ENCODE measurements at regions not wholly inside any gene's neighbourhood (a gene's known extent, or its start where the extent isn't known, plus 50 kb on each side); places are given as distances from the start of the nearest gene placed in this dataset.

DNA sequence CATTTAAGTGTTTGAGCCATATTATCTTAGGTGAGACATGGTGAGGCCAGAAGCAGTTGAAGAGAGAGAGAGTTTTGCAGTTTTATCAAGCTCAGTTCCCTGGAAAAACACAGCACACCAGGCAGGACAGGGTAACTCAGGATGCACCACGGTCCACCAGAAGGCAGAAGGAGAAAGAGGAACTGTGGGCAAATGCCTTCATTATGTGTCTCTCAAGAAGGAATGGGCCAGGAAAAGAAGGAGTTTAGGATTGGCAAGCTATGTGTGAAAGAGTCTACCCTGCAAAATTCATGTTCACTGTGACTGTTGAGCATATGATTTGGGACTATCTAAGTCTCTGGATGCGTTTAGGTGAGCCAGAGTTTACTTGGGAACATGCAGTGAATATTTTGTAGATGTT is 934.5 kb upstream of the MIR17HG start:
- Histone ChIP-seq H3K4me2 (ENCODE audit: low read length) (no peak overlapping the region), H3K79me2 (ENCODE audit: insufficient read depth, low read length) (no peaks in the 10 kb centered on the region), H3K4me3 (replicated peaks in 1 of 2; ENCODE audit: low read depth in 1 of 2, low read length in 2 of 2) (no peak overlapping the region), H3K9ac (ENCODE audit: low read length) (no peak overlapping the region), H4K20me1 (ENCODE audit: insufficient read depth) (no peaks in the 10 kb centered on the region), H3K36me3 (ENCODE audit: control insufficient read depth in 1 of 2, insufficient read depth in 2 of 2, low read length in 2 of 2) (no peaks in the 10 kb centered on the region), H3K9me2 (ENCODE audit: insufficient read depth) (no peaks in the 10 kb centered on the region), H2AFZ (ENCODE audit: low read depth, low read length, poor library complexity, severe bottlenecking) (no peak overlapping the region), H3K27ac (ENCODE audit: low read depth, low read length) (no peak overlapping the region), H3K9me3 (ENCODE audit: control insufficient read depth in 1 of 2, insufficient read depth in 1 of 2, low read depth in 1 of 2, low read length in 2 of 2) (no peaks in the 10 kb centered on the region), H3K27me3 (ENCODE audit: insufficient read depth, low read length) (no peaks in the 10 kb centered on the region), H3K4me1 (ENCODE audit: control insufficient read depth in 1 of 2, insufficient read depth in 2 of 2, low read length in 2 of 2) (peaks cover 15 to 27% of the 10 kb centered on the region in 2 experiments; a peak in 3 of 4 replicates)
- TF ChIP-seq CBX3 (IDR thresholded peaks at IDR 0.05; ENCODE audit: low read depth) (no peak), ZNF274 (IDR thresholded peaks at IDR 0.05; ENCODE audit: low read depth, low read length) (no peak), CTCF (IDR thresholded peaks at IDR 0.05 in 2 of 3, conservative IDR thresholded peaks at IDR 0.05 in 1 of 3; ENCODE audit: borderline replicate concordance in 1 of 3, insufficient read depth in 1 of 3, low read depth in 2 of 3, low read length in 2 of 3) (no peak), CEBPB (IDR thresholded peaks at IDR 0.05; ENCODE audit: low read depth) (no peak)
- BruUV-seq (replicated peaks): no TSS peak
- intact Hi-C loops (cut with micrococcal nuclease): no loop called here
- CTCF ChIA-PET: no interaction called here
- RAD21 ChIA-PET (ENCODE audit: low non-redundant PET in 1 of 2, low total read pairs in 2 of 2, uncharacterized antibody in 2 of 2, unreplicated experiment in 2 of 2): no interaction called here
- DNase-seq (ENCODE audit: low read depth, low spot score): no peak
- POLR2A ChIA-PET: no interaction called here
- no peak for ATAC-seq

DNA sequence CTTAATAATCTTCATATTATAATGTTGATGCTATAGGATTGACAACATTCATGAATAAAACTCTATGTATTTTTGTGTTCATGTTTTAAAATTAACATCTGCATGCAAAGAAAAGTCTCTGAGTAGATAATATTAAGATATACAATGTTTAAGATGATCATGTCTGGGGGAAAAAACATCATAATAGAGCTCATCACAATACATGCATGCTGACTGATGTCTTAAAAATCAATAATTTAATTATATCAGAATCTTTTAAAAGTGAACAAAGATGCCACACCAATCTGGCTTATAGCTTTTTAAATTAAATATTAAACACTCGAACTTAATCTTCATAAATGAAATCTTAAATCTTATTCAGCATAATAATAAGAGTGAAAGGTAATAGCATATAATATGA is 933.9 kb upstream of the MIR17HG start:
- Histone ChIP-seq H3K9ac (ENCODE audit: low read length) (no peak overlapping the region), H3K79me2 (ENCODE audit: insufficient read depth, low read length) (no peaks in the 10 kb centered on the region), H3K9me2 (ENCODE audit: insufficient read depth) (no peaks in the 10 kb centered on the region), H3K4me3 (replicated peaks in 1 of 2; ENCODE audit: low read depth in 1 of 2, low read length in 2 of 2) (no peak overlapping the region), H3K4me1 (ENCODE audit: control insufficient read depth in 1 of 2, insufficient read depth in 2 of 2, low read length in 2 of 2) (peaks cover 15 to 27% of the 10 kb centered on the region in 2 experiments; a peak in 3 of 4 replicates), H3K9me3 (ENCODE audit: control insufficient read depth in 1 of 2, insufficient read depth in 1 of 2, low read depth in 1 of 2, low read length in 2 of 2) (no peaks in the 10 kb centered on the region), H4K20me1 (ENCODE audit: insufficient read depth) (no peaks in the 10 kb centered on the region), H2AFZ (ENCODE audit: low read depth, low read length, poor library complexity, severe bottlenecking) (no peak overlapping the region), H3K27me3 (ENCODE audit: insufficient read depth, low read length) (no peaks in the 10 kb centered on the region), H3K27ac (ENCODE audit: low read depth, low read length) (no peak overlapping the region), H3K36me3 (ENCODE audit: control insufficient read depth in 1 of 2, insufficient read depth in 2 of 2, low read length in 2 of 2) (no peaks in the 10 kb centered on the region), H3K4me2 (ENCODE audit: low read length) (no peak overlapping the region)
- no peak for ATAC-seq
- CTCF ChIA-PET: no interaction called here
- no peak for DNase-seq (ENCODE audit: low read depth, low spot score)
- POLR2A ChIA-PET: no interaction called here
- intact Hi-C loops (cut with micrococcal nuclease): no loop called here
- RAD21 ChIA-PET (ENCODE audit: low non-redundant PET in 1 of 2, low total read pairs in 2 of 2, uncharacterized antibody in 2 of 2, unreplicated experiment in 2 of 2): no interaction called here
- BruUV-seq (replicated peaks): no TSS peak
- TF ChIP-seq REST (IDR thresholded peaks at IDR 0.05; ENCODE audit: low read depth) (no peak), MAX (IDR thresholded peaks at IDR 0.05) (no peak), CBX3 (IDR thresholded peaks at IDR 0.05; ENCODE audit: low read depth) (no peak), CTCF (IDR thresholded peaks at IDR 0.05 in 2 of 3, conservative IDR thresholded peaks at IDR 0.05 in 1 of 3; ENCODE audit: borderline replicate concordance in 1 of 3, insufficient read depth in 1 of 3, low read depth in 2 of 3, low read length in 2 of 3) (no peak), EZH2 (IDR thresholded peaks at IDR 0.05) (no peak), POLR2AphosphoS5 (IDR thresholded peaks at IDR 0.05; ENCODE audit: low read depth, low read length) (no peak), RAD21 (IDR thresholded peaks at IDR 0.05; ENCODE audit: low read depth) (no peak), CEBPB (IDR thresholded peaks at IDR 0.05; ENCODE audit: low read depth) (no peak), ZFX (IDR thresholded peaks at IDR 0.05) (no peak), SIN3A (IDR thresholded peaks at IDR 0.05; ENCODE audit: low read depth) (no peak)

Data from HCT116 (cell line).